Loucy (cell line): ENCODE measurements at regions not wholly inside any gene's neighbourhood (a gene's known extent, or its start where the extent isn't known, plus 50 kb on each side); places are given as distances from the start of the nearest gene placed in this dataset.

Experiments
- H2AFZ ChIP-seq: fragments of 200-600 bp; sonication (generic); 2 replicates; pipeline ENCODE4 v1.6.0; 2016; ENCODE audit warnings: antibody characterized with exemption, mild to moderate bottlenecking, low read length, moderate library complexity
- H3F3A ChIP-seq: fragments of 200-600 bp; 2 replicates; pipeline ENCODE4 v1.6.0; 2016; ENCODE audit warnings: antibody characterized with exemption, low read depth, mild to moderate bottlenecking
- H3K27me3 ChIP-seq: fragments of 200-600 bp; sonication (generic); 2 replicates; pipeline ENCODE4 v1.6.1; 2014; ENCODE audit warnings: low read length, mild to moderate bottlenecking; ENCODE audit not compliant: insufficient read depth, poor library complexity, severe bottlenecking
- H3K36me3 ChIP-seq: fragments of 200-600 bp; sonication (generic); 2 replicates; pipeline ENCODE4 v1.6.1; 2016; ENCODE audit warnings: low read length; ENCODE audit not compliant: insufficient read depth
- H3K4me1 ChIP-seq: fragments of 200-600 bp; sonication (generic); 2 replicates; pipeline ENCODE4 v1.5.1; 2014; ENCODE audit warnings: low read length, mild to moderate bottlenecking; ENCODE audit not compliant: insufficient read depth, poor library complexity, severe bottlenecking
- H3K4me2 ChIP-seq: fragments of 200-600 bp; sonication (generic); 2 replicates; pipeline ENCODE4 v1.6.0; 2014; ENCODE audit warnings: antibody characterized with exemption, low read length, low read depth, mild to moderate bottlenecking; ENCODE audit not compliant: poor library complexity, severe bottlenecking
- H3K4me3 ChIP-seq: fragments of 200-600 bp; sonication (generic); 2 replicates; pipeline ENCODE4 v1.5.1; 2014; ENCODE audit warnings: low read length, mild to moderate bottlenecking, mixed read lengths; ENCODE audit not compliant: poor library complexity, severe bottlenecking
- H3K79me2 ChIP-seq: fragments of 200-600 bp; sonication (generic); 2 replicates; pipeline ENCODE4 v1.6.1; 2014; ENCODE audit warnings: low read length; ENCODE audit not compliant: insufficient read depth
- H3K9ac ChIP-seq: fragments of 200-600 bp; sonication (generic); 2 replicates; pipeline ENCODE4 v1.6.0; 2014; ENCODE audit warnings: mild to moderate bottlenecking, low read depth, low read length, moderate library complexity; ENCODE audit not compliant: poor library complexity, severe bottlenecking
- H3K9me2 ChIP-seq: fragments of 200-600 bp; sonication (generic); replicated peaks from 2 replicates; pipeline ENCODE4 v1.6.1; 2016; ENCODE audit warnings: low read depth, low read length, mixed read lengths
- H3K9me3 ChIP-seq: fragments of 200-600 bp; sonication (generic); 2 replicates; pipeline ENCODE4 v1.6.1; 2014; ENCODE audit warnings: mild to moderate bottlenecking, antibody characterized with exemption, low read length, low read depth; ENCODE audit not compliant: insufficient read depth
- H4K20me1 ChIP-seq: fragments of 200-600 bp; sonication (generic); 2 replicates; pipeline ENCODE4 v1.6.0; 2014; ENCODE audit warnings: antibody characterized with exemption, low read length, mild to moderate bottlenecking; ENCODE audit not compliant: insufficient read depth, poor library complexity, severe bottlenecking
- CTCF ChIP-seq: fragments of 200-600 bp; sonication (generic); conservative IDR thresholded peaks from 2 replicates; pipeline ENCODE4 v1.5.1; 2014; ENCODE audit warnings: mild to moderate bottlenecking, antibody characterized with exemption, low read length
- EZH2phosphoT487 ChIP-seq: fragments of 200-600 bp; IDR thresholded peaks from 2 replicates; pipeline ENCODE4 v1.6.1; 2018; ENCODE audit warnings: antibody characterized with exemption, mild to moderate bottlenecking, moderate library complexity, borderline replicate concordance

GRCh38 chr14:87874676-87875075 is 118.3 kb downstream of the GALC start:
- Histone ChIP-seq H3K9me2 (no peaks in the 10 kb centered on the region), H3K4me3 (no peak overlapping the region), H3K27me3 (no peaks in the 10 kb centered on the region), H3K79me2 (no peaks in the 10 kb centered on the region), H3K9ac (no peak overlapping the region), H4K20me1 (no peaks in the 10 kb centered on the region), H3K4me1 (no peaks in the 10 kb centered on the region), H3K4me2 (no peak overlapping the region), H3K9me3 (no peaks in the 10 kb centered on the region), H3K36me3 (no peaks in the 10 kb centered on the region), H2AFZ (no peak overlapping the region), H3F3A (no peaks in the 10 kb centered on the region)
- TF ChIP-seq CTCF (no peak), EZH2phosphoT487 (no peak)

GRCh38 chr14:87873741-87874140 is 119.2 kb downstream of the GALC start:
- no peak overlapping the region for H3K4me3 ChIP-seq
- H3K9ac ChIP-seq = no peak overlapping the region
- H2AFZ ChIP-seq = no peak overlapping the region
- H3K79me2 ChIP-seq = no peaks in the 10 kb centered on the region
- no peak overlapping the region for H3K4me2 ChIP-seq
- no peaks in the 10 kb centered on the region for H3K9me3 ChIP-seq
- no peaks in the 10 kb centered on the region for H3K36me3 ChIP-seq
- H3F3A ChIP-seq = no peaks in the 10 kb centered on the region
- no peaks in the 10 kb centered on the region for H3K4me1 ChIP-seq
- TF ChIP-seq EZH2phosphoT487 = no peak
- TF ChIP-seq CTCF = no peak
- H4K20me1 ChIP-seq = no peaks in the 10 kb centered on the region
- no peaks in the 10 kb centered on the region for H3K9me2 ChIP-seq
- no peaks in the 10 kb centered on the region for H3K27me3 ChIP-seq

GRCh38 chr14:87869619-87870583 is 123.1 kb downstream of the GALC start:
- H3K9me3 ChIP-seq = no peaks in the 10 kb centered on the region
- TF ChIP-seq EZH2phosphoT487 (no peak), CTCF (no peak)
- H3K4me3 ChIP-seq = no peak overlapping the region
- H3K27me3 ChIP-seq = no peaks in the 10 kb centered on the region
- no peaks in the 10 kb centered on the region for H4K20me1 ChIP-seq
- H3K79me2 ChIP-seq = no peaks in the 10 kb centered on the region
- no peaks in the 10 kb centered on the region for H3K36me3 ChIP-seq
- no peaks in the 10 kb centered on the region for H3K4me1 ChIP-seq
- H3F3A ChIP-seq = no peaks in the 10 kb centered on the region
- no peak overlapping the region for H3K4me2 ChIP-seq
- no peak overlapping the region for H3K9ac ChIP-seq
- no peaks in the 10 kb centered on the region for H3K9me2 ChIP-seq
- no peak overlapping the region for H2AFZ ChIP-seq
